DND-41 (cell line): ENCODE measurements at regions not wholly inside any gene's neighbourhood (a gene's known extent, or its start where the extent isn't known, plus 50 kb on each side); places are given as distances from the start of the nearest gene placed in this dataset.

ENCODE experiments used
- ATAC-seq: fragments of 200-7000 bp; cut with Tn5 transposase; 3 replicates; pipeline ENCODE4 v1.9.1; 2021; ENCODE audit warnings: low read depth; ENCODE audit not compliant: insufficient read depth
- DNase-seq: peaks from one replicate; pipeline ENCODE4 v3.0.0-alpha.2; 2020
- H2AFZ ChIP-seq: 2 replicates; pipeline ENCODE4 v1.6.0; 2012; ENCODE audit warnings: low read depth, low read length
- H3K27ac ChIP-seq: 2 replicates; pipeline ENCODE4 v1.5.1; 2012; ENCODE audit warnings: low read length, inconsistent platforms
- H3K27me3 ChIP-seq: fragments of 200-600 bp; sonication (generic); 2 replicates; pipeline ENCODE4 v1.6.0; 2012; ENCODE audit warnings: low read length, mild to moderate bottlenecking, inconsistent platforms; ENCODE audit not compliant: insufficient read depth, poor library complexity
- H3K36me3 ChIP-seq: 2 replicates; pipeline ENCODE4 v1.5.1; 2012; ENCODE audit warnings: low read length, inconsistent platforms; ENCODE audit not compliant: insufficient read depth
- H3K4me1 ChIP-seq: 2 replicates; pipeline ENCODE4 v1.5.1; 2012; ENCODE audit warnings: mild to moderate bottlenecking, low read length; ENCODE audit not compliant: insufficient read depth
- H3K4me2 ChIP-seq: 2 replicates; pipeline ENCODE4 v1.6.0; 2012; ENCODE audit warnings: mild to moderate bottlenecking, moderate library complexity, low read length, inconsistent platforms; ENCODE audit not compliant: insufficient read depth
- H3K4me3 ChIP-seq, 2 experiments: fragments of 200-600 bp in 1 of 2; shearing (Covaris generic) in 1 of 2; 2 replicates each; pipeline ENCODE4 v1.5.1; 2012 to 2016; ENCODE audit warnings: inconsistent platforms in 2 of 2, low read length in 2 of 2, mild to moderate bottlenecking in 2 of 2, low read depth in 1 of 2, moderate library complexity in 1 of 2
- H3K79me2 ChIP-seq: 2 replicates; pipeline ENCODE4 v1.6.0; 2012; ENCODE audit warnings: low read length, inconsistent platforms; ENCODE audit not compliant: insufficient read depth
- H3K9ac ChIP-seq: 2 replicates; pipeline ENCODE4 v1.6.0; 2012; ENCODE audit warnings: low read depth, mild to moderate bottlenecking, inconsistent platforms, low read length, moderate library complexity
- H3K9me3 ChIP-seq: 2 replicates; pipeline ENCODE4 v1.5.1; 2012; ENCODE audit warnings: low read length, moderate library complexity, mild to moderate bottlenecking, inconsistent platforms; ENCODE audit not compliant: insufficient read depth, severe bottlenecking
- H4K20me1 ChIP-seq: 2 replicates; pipeline ENCODE4 v1.6.0; 2012; ENCODE audit warnings: low read length; ENCODE audit not compliant: insufficient read depth
- CTCF ChIP-seq: IDR thresholded peaks from 2 replicates; pipeline ENCODE4 v1.5.1; 2012; ENCODE audit warnings: borderline replicate concordance, low read length, moderate library complexity, mild to moderate bottlenecking; ENCODE audit not compliant: poor library complexity, severe bottlenecking; ENCODE audit errors: extremely low read depth
- EZH2 ChIP-seq: IDR thresholded peaks from 3 replicates; pipeline ENCODE4 v1.6.1; 2012; ENCODE audit warnings: borderline replicate concordance, low read depth, mild to moderate bottlenecking, moderate library complexity, low read length, inconsistent platforms; ENCODE audit not compliant: severe bottlenecking

DNA sequence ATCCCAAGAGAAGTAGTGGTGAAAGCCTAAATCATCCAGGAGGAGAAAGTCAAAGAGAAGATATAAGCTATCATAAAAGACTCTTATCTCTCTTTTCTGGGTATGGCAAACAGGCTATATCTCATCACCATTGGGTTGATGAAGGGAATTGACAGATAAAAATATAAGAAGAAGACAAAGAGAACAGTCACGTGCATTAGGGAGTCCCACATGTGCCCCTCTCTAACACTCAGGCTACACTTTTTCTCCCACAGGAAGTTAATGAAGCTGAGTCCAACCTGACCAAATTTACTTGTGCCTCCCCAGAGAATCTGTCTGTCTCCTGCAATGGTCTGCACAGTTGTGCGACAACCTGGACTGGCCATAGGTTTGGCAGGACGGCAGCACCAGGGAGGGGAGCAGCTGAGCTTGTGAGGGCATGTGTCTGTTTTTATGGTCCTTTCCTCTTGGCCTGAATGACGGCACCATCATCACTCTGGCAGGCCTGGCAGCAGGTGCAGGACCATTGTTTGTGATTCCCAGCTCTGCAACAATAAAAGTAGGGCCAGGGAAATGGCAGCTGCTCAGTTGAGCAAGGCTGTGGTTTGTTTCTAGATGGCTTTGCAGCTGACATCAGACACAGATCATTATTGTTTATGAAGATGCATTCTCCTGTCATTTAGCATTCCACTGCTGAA lies 144.5 kb upstream of the MCHR2 start:
- TF ChIP-seq EZH2 (no peak), CTCF (no peak)
- Histone ChIP-seq H3K4me1 (peaks cover 33% of the 10 kb centered on the region), H3K4me2 (no peak overlapping the region), H3K9ac (no peak overlapping the region), H3K36me3 (no peaks in the 10 kb centered on the region), H3K27ac (peak overlapping the region; percentile 52; the same call in 1 of the 2 replicates), H3K4me3 (no peak overlapping the region), H2AFZ (peak overlapping the region; percentile 13), H3K27me3 (no peaks in the 10 kb centered on the region), H4K20me1 (no peaks in the 10 kb centered on the region), H3K79me2 (no peaks in the 10 kb centered on the region), H3K9me3 (no peaks in the 10 kb centered on the region)
- peak; percentile 18 for DNase-seq
- peak; percentile 52; the same call in 2 of the 3 replicates for ATAC-seq

GRCh38 chr6:100137759-100138158 lies 143.7 kb upstream of the MCHR2 start:
- no peaks in the 10 kb centered on the region for H4K20me1 ChIP-seq
- ATAC-seq (peak; percentile 55; the same call in 2 of the 3 replicates), DNase-seq (no peak)
- no peak overlapping the region for H3K4me3 ChIP-seq
- no peaks in the 10 kb centered on the region for H3K27me3 ChIP-seq
- H3K79me2 ChIP-seq: no peaks in the 10 kb centered on the region
- no peak for TF ChIP-seq EZH2
- TF ChIP-seq CTCF: no peak
- H3K27ac ChIP-seq: 0 out of 2 replicates have a peak overlapping the region, but pooled peaks have one; percentile 52
- peaks cover 33% of the 10 kb centered on the region for H3K4me1 ChIP-seq
- H2AFZ ChIP-seq: no peak overlapping the region
- H3K9ac ChIP-seq: no peak overlapping the region
- H3K36me3 ChIP-seq: no peaks in the 10 kb centered on the region
- no peaks in the 10 kb centered on the region for H3K9me3 ChIP-seq
- no peak overlapping the region for H3K4me2 ChIP-seq

- Histone ChIP-seq H3K79me2 (no peaks in the 10 kb centered on the region), H3K9ac (no peak overlapping the region), H2AFZ (no peak overlapping the region), H4K20me1 (no peaks in the 10 kb centered on the region), H3K4me1 (peaks cover 41% of the 10 kb centered on the region), H3K27ac (no peak overlapping the region), H3K4me2 (no peak overlapping the region), H3K27me3 (no peaks in the 10 kb centered on the region), H3K9me3 (peaks cover 3% of the 10 kb centered on the region), H3K4me3 (no peak overlapping the region), H3K36me3 (no peaks in the 10 kb centered on the region)
- DNase-seq (no peak), ATAC-seq (no peak)
- TF ChIP-seq EZH2: no peak
- TF ChIP-seq CTCF: no peak
Measured at GRCh38 chr6:100136590-100136989, 142.6 kb upstream of the MCHR2 start.
